ENCODE measurements at regions not wholly inside any gene's neighbourhood (a gene's known extent, or its start where the extent isn't known, plus 50 kb on each side); places are given as distances from the start of the nearest gene placed in this dataset.

GRCh38 chr2:100664021-100664755 is 101.4 kb downstream of the PDCL3 start:
- TF ChIP-seq CTCF (IDR thresholded peaks at IDR 0.05; ENCODE audit: insufficient read depth, low read depth, low read length) (no peak), EZH2 (IDR thresholded peaks at IDR 0.05; ENCODE audit: insufficient read depth, low read length) (no peak)
